H1 (cell line): ENCODE measurements at regions not wholly inside any gene's neighbourhood (a gene's known extent, or its start where the extent isn't known, plus 50 kb on each side); places are given as distances from the start of the nearest gene placed in this dataset.

Experiments used
- CBX8 ChIP-seq: fragments of 300-800, 300-1000 bp; sonication (generic); IDR thresholded peaks from 2 replicates; pipeline ENCODE4 v1.7.1; 2016; ENCODE audit warnings: low read depth, low read length, borderline replicate concordance
- GABPA ChIP-seq: IDR thresholded peaks from 2 replicates; pipeline ENCODE4 v1.6.1; 2011; ENCODE audit warnings: mild to moderate bottlenecking, low read length, moderate library complexity, borderline replicate concordance; ENCODE audit not compliant: insufficient read depth
- RBBP5 ChIP-seq: IDR thresholded peaks from 2 replicates; pipeline ENCODE4 v1.7.1; 2012; ENCODE audit warnings: low read depth, mild to moderate bottlenecking, inconsistent platforms, low read length, moderate library complexity, borderline replicate concordance
- TAF1 ChIP-seq: IDR thresholded peaks from 2 replicates; pipeline ENCODE4 v1.6.1; 2011; ENCODE audit warnings: mild to moderate bottlenecking, low read depth, low read length
- TAF7 ChIP-seq: optimal IDR thresholded peaks from 2 replicates; pipeline ENCODE3; 2011; ENCODE audit warnings: low read depth, mild to moderate bottlenecking, inconsistent platforms, low read length, moderate library complexity, borderline replicate concordance
- TCF12 ChIP-seq: IDR thresholded peaks from 2 replicates; pipeline ENCODE4 v1.6.1; 2011; ENCODE audit warnings: low read depth, mild to moderate bottlenecking, low read length
- TF ChIP-seq, protein P1 (sequence below): IDR thresholded peaks from 2 replicates; pipeline ENCODE4 v1.6.1; 2012; ENCODE audit warnings: inconsistent platforms

DNA sequence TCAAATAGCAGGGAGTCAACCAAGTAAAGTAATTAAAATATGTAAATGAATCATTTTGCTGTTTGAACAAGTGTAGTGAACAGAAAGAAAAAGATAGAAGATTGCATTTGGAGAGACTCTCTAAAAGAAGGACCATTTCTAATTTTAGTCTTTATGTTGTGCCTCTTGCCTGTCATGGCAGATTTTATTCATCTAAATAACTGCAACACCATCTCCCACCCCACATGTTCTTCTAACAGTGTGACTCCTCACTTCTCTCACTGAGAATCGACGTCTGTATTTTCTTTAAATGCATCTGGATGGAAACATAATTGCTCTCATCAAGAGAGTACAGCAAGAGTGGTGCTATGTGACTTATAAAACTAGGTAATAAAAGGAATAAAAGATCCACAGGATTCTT, 439.9 kb upstream of the GBE1 start (continued):
- no peak for TF ChIP-seq TAF1
- TF ChIP-seq RBBP5, result no peak
- no peak for TF ChIP-seq CBX8
- no peak for TF ChIP-seq TAF7
- no peak for TF ChIP-seq TCF12
- TF ChIP-seq GABPA, result no peak
- TF ChIP-seq, protein P1, sequence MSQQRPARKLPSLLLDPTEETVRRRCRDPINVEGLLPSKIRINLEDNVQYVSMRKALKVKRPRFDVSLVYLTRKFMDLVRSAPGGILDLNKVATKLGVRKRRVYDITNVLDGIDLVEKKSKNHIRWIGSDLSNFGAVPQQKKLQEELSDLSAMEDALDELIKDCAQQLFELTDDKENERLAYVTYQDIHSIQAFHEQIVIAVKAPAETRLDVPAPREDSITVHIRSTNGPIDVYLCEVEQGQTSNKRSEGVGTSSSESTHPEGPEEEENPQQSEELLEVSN, result no peak
